GM19324 (cell line): ENCODE measurements at regions not wholly inside any gene's neighbourhood (a gene's known extent, or its start where the extent isn't known, plus 50 kb on each side); places are given as distances from the start of the nearest gene placed in this dataset.

Experiments used
- ATAC-seq: cut with Tn5 transposase; IDR thresholded peaks from one replicate; pipeline ENCODE4 v1.9.1; 2021; ENCODE audit warnings: mild to moderate bottlenecking, moderate library complexity; ENCODE audit not compliant: unreplicated experiment, low FRiP score

- ATAC-seq, result no peak
These were observed 324.0 kb upstream of the ACVR2A start for GRCh38 chr2:147520817-147521216.

- ATAC-seq, result no peak
These were observed 325.7 kb upstream of the ACVR2A start for GRCh38 chr2:147519178-147519577.

GRCh38 chr2:147515213-147515612 is 329.6 kb upstream of the ACVR2A start:
- ATAC-seq, result no peak

DNA sequence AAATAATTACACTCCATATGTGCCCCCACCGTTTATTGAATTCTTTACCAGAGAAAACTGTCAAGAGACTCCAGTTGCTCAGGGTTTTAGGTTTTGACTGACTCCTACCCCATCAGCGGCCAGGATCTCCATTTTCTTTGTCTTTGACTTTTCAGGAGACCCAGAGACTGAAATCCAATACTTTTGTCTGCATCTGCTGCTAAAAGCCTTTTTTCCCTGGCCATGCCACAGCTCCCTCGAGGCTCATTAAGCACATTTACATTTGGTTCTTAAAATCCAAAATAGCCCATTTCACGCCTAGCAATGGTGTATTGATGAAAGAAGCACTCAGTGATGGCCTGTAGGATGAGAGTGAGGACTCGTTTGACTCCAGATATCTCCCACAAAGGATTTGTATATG is 332.6 kb upstream of the ACVR2A start:
- ATAC-seq, result no peak

- no peak for ATAC-seq
These were observed 333.3 kb upstream of the ACVR2A start for GRCh38 chr2:147511491-147511948.

DNA sequence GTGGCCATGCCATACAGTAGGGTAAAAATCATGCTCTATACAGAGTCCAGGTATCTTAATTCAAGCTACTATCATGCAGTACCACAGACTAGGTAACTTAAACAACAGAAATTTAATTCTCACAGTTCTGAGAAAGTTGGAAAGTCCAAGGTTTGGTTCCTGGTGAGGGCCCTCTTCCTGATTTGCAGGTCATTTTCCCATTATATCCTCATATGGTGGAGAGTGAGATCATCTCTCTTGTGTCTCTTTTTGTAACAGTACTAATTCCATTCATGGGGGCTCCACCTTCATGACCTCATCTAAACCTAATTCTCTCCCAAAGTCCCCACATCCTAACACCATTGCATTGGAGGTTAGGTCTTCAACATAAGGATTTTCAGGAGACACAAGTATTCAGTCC is 335.0 kb upstream of the ACVR2A start:
- no peak for ATAC-seq

GRCh38 chr2:147506889-147507288 is 337.9 kb upstream of the ACVR2A start:
- ATAC-seq, result no peak

- ATAC-seq, result no peak
These were observed 342.0 kb upstream of the ACVR2A start for GRCh38 chr2:147502711-147503290.

GRCh38 chr2:147501968-147502367 is 342.9 kb upstream of the ACVR2A start:
- ATAC-seq, result no peak

DNA sequence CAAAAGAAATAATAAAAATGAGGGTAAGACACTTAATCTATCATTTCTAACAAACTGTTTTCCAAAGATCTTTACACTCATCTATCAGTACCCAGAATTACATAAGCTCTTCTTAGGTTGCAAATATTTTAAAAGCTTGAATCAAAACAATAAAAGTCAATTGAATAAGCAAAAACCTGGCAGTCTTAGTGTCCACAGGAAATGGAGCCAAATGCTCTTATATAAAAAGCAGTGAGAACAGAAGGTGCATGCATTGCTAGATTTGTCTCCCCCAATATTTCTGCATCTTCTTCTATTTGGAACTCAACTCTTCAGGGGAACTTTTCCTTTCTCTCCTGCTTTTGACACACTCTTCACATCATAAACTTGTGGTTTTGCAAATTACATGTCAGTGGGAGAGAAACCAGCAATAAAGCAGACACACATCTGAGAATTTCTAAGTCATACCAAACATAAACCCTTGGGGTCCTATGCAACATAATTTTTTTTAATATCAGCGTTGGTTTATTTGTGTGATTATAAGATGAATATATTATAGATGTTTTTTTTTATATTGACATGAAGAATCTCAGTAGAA is 343.9 kb upstream of the ACVR2A start:
- no peak for ATAC-seq

DNA sequence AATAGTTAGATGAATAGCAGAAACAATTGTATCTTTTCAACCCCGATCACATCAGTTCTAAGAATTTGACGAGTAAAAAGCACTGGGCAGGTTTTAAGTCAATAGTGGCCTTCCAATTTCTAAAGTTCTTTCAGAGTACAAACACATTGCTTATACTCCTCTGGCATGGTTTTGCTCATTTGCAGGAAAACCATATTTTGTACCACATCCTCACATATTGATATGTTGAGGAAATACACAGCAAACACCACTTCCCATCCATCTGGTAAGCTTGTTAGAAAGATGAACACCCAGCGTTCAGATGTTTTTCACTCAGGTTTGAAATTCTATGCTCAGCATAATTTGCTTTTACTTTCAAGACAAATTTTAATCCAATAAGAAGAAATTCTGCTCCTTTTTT is 344.6 kb upstream of the ACVR2A start:
- no peak for ATAC-seq

DNA sequence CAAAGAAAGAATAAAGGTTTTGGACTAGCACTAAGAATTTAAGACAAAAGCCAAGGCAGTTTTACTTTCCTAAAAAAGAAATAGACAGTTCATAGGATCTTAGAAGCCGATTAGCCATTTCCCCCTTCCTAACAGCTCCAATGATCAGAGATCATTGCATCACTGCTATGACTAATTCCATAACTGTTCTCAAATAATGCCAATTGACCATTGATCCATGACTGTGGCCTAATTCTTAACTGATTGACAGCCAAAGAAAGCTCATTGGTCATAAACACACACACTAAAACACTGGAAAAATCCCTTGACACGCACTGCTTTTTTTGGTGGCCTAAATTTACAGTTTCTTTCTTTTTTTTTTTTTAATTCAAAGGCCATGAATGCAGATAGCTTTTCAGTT is 345.0 kb upstream of the ACVR2A start:
- ATAC-seq, result no peak

DNA sequence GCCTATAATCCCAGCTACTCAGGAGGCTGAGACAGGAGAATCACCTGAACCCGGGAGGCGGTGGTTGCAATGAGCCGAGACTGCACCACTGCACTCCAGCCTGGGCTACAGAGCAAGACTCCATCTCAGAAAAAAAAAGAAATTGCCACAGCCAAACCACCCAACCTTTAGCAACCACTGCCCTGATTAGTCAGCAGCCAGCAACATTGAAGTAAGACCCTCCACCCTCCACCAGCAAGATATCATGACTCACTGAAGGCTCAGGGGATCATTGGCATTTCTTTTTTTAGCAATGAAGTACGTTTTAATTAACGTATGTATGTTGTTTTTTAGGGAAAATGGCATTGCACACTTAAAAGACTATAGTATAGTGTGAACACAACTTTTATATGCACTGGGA is 349.1 kb upstream of the ACVR2A start:
- no peak for ATAC-seq

DNA sequence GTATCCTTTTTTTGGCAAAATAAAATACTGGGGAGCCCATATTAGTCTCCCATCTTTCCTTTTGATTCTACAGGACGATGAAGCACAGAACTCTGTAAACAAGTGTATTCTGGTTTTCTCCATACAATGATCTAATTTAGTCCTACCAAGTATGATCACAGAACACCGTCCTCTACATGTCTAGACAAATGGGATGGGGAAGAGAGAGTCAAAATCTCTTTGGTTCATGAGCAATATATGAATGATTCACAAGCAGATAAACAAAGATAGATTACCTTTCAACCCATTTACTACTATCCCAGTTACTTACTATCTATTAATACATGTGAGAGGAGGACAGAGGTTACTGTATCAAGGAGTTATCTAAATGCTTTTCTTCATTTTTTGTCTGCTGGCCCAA is 352.4 kb upstream of the ACVR2A start:
- no peak for ATAC-seq

- ATAC-seq, result no peak
These were observed 353.3 kb upstream of the ACVR2A start for GRCh38 chr2:147491506-147491905.

GRCh38 chr2:147490401-147491261 is 354.2 kb upstream of the ACVR2A start:
- no peak for ATAC-seq

- ATAC-seq, result no peak
These were observed 356.4 kb upstream of the ACVR2A start for GRCh38 chr2:147488472-147488871.

GRCh38 chr2:147487978-147488289 is 356.9 kb upstream of the ACVR2A start:
- no peak for ATAC-seq

GRCh38 chr2:147487286-147487977 is 357.4 kb upstream of the ACVR2A start:
- ATAC-seq, result no peak

DNA sequence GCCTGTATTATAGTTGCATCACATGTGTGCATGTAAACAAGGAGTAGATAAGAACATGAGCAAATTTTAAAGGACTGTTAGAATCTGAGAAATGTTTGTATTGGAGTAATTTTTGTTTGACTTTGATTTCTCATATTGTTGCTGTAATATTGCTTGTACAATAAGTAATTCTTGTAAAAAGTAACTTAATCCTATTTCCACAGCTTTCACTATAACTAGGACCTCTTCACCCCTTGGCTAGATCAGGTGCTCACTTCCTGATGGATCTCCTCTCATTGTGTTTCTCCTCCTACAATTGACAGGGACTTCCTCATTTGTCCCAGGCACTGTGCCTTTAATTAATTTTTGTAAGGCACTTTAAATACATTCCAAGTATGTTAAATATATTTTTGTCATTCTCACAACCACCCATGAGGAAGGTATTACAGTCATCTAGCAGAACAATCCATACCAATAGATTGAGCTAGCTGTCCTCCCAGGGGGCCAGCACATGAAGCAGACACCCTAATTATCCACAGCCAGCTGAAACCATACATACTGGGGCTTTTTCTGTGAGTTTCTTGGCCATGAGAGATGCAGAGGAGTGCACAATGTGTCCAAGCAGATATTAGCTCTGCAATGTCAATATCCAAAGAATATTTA is 359.5 kb upstream of the ACVR2A start:
- ATAC-seq, result no peak

GRCh38 chr2:147483911-147484310 is 360.9 kb upstream of the ACVR2A start:
- no peak for ATAC-seq
